Mesendoderm (in vitro differentiated cells): ENCODE measurements at regions not wholly inside any gene's neighbourhood (a gene's known extent, or its start where the extent isn't known, plus 50 kb on each side); places are given as distances from the start of the nearest gene placed in this dataset.

Experiments used
- DNase-seq: peaks from one replicate; pipeline ENCODE4 v3.0.0; 2013
- H2AK5ac ChIP-seq: 2 replicates; pipeline ENCODE4 v1.6.1; 2013; ENCODE audit warnings: low read length, inconsistent platforms
- H2BK120ac ChIP-seq: 2 replicates; pipeline ENCODE4 v1.6.1; 2013; ENCODE audit warnings: low read depth, mild to moderate bottlenecking, low read length, moderate library complexity, mixed read lengths
- H2BK15ac ChIP-seq: replicated peaks from 2 replicates; pipeline ENCODE4 v1.6.1; 2013; ENCODE audit warnings: low read depth, mild to moderate bottlenecking, moderate library complexity
- H2BK5ac ChIP-seq: 2 replicates; pipeline ENCODE4 v1.6.1; 2013; ENCODE audit warnings: low read length, inconsistent platforms
- H3K18ac ChIP-seq: 2 replicates; pipeline ENCODE4 v1.6.1; 2013; ENCODE audit warnings: mild to moderate bottlenecking, low read length, mixed read lengths
- H3K23ac ChIP-seq: one replicate; pipeline ENCODE4 v1.6.1; 2013; ENCODE audit warnings: low read length
- H3K27ac ChIP-seq: 2 replicates; pipeline ENCODE4 v1.5.1; 2013; ENCODE audit warnings: low read depth, mild to moderate bottlenecking, inconsistent platforms, low read length, moderate library complexity
- H3K27me3 ChIP-seq: 2 replicates; pipeline ENCODE4 v1.6.1; 2013; ENCODE audit warnings: low read length, control low read depth, mild to moderate bottlenecking, inconsistent platforms; ENCODE audit not compliant: insufficient read depth, poor library complexity
- H3K36me3 ChIP-seq: 2 replicates; pipeline ENCODE4 v1.6.1; 2013; ENCODE audit warnings: low read length, inconsistent platforms; ENCODE audit not compliant: control insufficient read depth, insufficient read depth
- H3K4ac ChIP-seq: one replicate; pipeline ENCODE4 v1.6.1; 2013; ENCODE audit warnings: low read depth, mild to moderate bottlenecking, low read length, moderate library complexity
- H3K4me1 ChIP-seq: 2 replicates; pipeline ENCODE4 v1.6.1; 2013; ENCODE audit warnings: low read depth, low read length, inconsistent platforms; ENCODE audit not compliant: control insufficient read depth
- H3K4me2 ChIP-seq: 2 replicates; pipeline ENCODE4 v1.6.1; 2013; ENCODE audit warnings: low read length
- H3K4me3 ChIP-seq: 2 replicates; pipeline ENCODE4 v1.5.1; 2013; ENCODE audit warnings: mild to moderate bottlenecking, low read length
- H3K56ac ChIP-seq: one replicate; pipeline ENCODE4 v1.6.1; 2013; ENCODE audit warnings: low read length
- H3K79me1 ChIP-seq: 2 replicates; pipeline ENCODE4 v1.6.1; 2013; ENCODE audit warnings: low read length, inconsistent platforms
- H3K79me2 ChIP-seq: 2 replicates; pipeline ENCODE4 v1.6.1; 2013; ENCODE audit warnings: mild to moderate bottlenecking, low read length; ENCODE audit not compliant: control insufficient read depth, insufficient read depth
- H3K9ac ChIP-seq: 2 replicates; pipeline ENCODE4 v1.6.1; 2013; ENCODE audit warnings: low read length, inconsistent platforms
- H4K5ac ChIP-seq: one replicate; pipeline ENCODE4 v1.6.1; 2013; ENCODE audit warnings: low read length
- H4K8ac ChIP-seq: one replicate; pipeline ENCODE4 v1.6.1; 2013; ENCODE audit warnings: low read depth, mild to moderate bottlenecking, control low read depth, low read length, moderate library complexity
- WGBS: extraction: QIAGEN DNeasy Blood & Tissue Kit; methylation state at CpG from one replicate; pipeline ENCODE4 v1.1.7; 2013; ENCODE audit warnings: low lambda C conversion rate, missing lambda C conversion rate; ENCODE audit not compliant: insufficient coverage; ENCODE audit errors: extremely low coverage; 5-methylcytosine and 5-hydroxymethylcytosine counted together

- Histone ChIP-seq H4K8ac (no peak overlapping the region), H3K9ac (no peak overlapping the region), H3K36me3 (no peaks in the 10 kb centered on the region), H3K23ac (no peak overlapping the region), H3K4me2 (no peak overlapping the region), H3K27ac (no peak overlapping the region), H2BK15ac (peak overlapping the region; percentile 36), H3K4me1 (no peaks in the 10 kb centered on the region), H3K79me2 (no peaks in the 10 kb centered on the region), H2BK120ac (no peak overlapping the region), H3K79me1 (no peaks in the 10 kb centered on the region), H3K56ac (no peak overlapping the region), H3K4me3 (no peak overlapping the region), H3K18ac (no peak overlapping the region), H2AK5ac (no peak overlapping the region), H3K27me3 (no peaks in the 10 kb centered on the region), H3K4ac (no peak overlapping the region), H4K5ac (no peak overlapping the region), H2BK5ac (no peak overlapping the region)
- no CpG with 5 or more reads among the region's 5 CpGs for WGBS
- DNase-seq = peak; percentile 43
These were observed 301.5 kb downstream of the PYDC2 start for GRCh38 chr3:191762323-191762960.

- no CpG with 5 or more reads among the region's 2 CpGs for WGBS
- Histone ChIP-seq H3K27ac (no peak overlapping the region), H3K4ac (no peak overlapping the region), H4K8ac (no peak overlapping the region), H3K4me2 (no peak overlapping the region), H4K5ac (no peak overlapping the region), H2BK120ac (no peak overlapping the region), H2BK15ac (no peak overlapping the region), H3K56ac (no peak overlapping the region), H3K9ac (no peak overlapping the region), H3K23ac (no peak overlapping the region), H3K79me2 (no peaks in the 10 kb centered on the region), H3K4me3 (no peak overlapping the region), H3K4me1 (no peaks in the 10 kb centered on the region), H2AK5ac (no peak overlapping the region), H3K18ac (no peak overlapping the region), H3K79me1 (no peaks in the 10 kb centered on the region), H3K27me3 (no peaks in the 10 kb centered on the region), H2BK5ac (no peak overlapping the region), H3K36me3 (no peaks in the 10 kb centered on the region)
- DNase-seq = peak; percentile 34
These were observed 307.5 kb downstream of the PYDC2 start for GRCh38 chr3:191768421-191768820.

- Histone ChIP-seq H2BK5ac (no peak overlapping the region), H4K5ac (no peak overlapping the region), H3K4ac (no peak overlapping the region), H3K56ac (no peak overlapping the region), H2BK15ac (no peak overlapping the region), H3K9ac (no peak overlapping the region), H2AK5ac (no peak overlapping the region), H3K18ac (no peak overlapping the region), H3K23ac (no peak overlapping the region), H3K36me3 (no peaks in the 10 kb centered on the region), H3K27me3 (no peaks in the 10 kb centered on the region), H2BK120ac (no peak overlapping the region), H3K4me3 (no peak overlapping the region), H3K4me2 (no peak overlapping the region), H3K27ac (no peak overlapping the region), H4K8ac (no peak overlapping the region), H3K79me1 (no peaks in the 10 kb centered on the region), H3K4me1 (no peaks in the 10 kb centered on the region), H3K79me2 (no peaks in the 10 kb centered on the region)
- no peak for DNase-seq
- no CpG with 5 or more reads among the region's 1 CpG for WGBS
These were observed 309.6 kb downstream of the PYDC2 start for GRCh38 chr3:191770541-191770940.

GRCh38 chr3:191774485-191774884 lies 313.5 kb downstream of the PYDC2 start:
- no peak overlapping the region for H3K4me3 ChIP-seq
- no peaks in the 10 kb centered on the region for H3K4me1 ChIP-seq
- peak; percentile 97 for DNase-seq
- H3K27ac ChIP-seq = no peak overlapping the region
- no peaks in the 10 kb centered on the region for H3K27me3 ChIP-seq
- no peak overlapping the region for H3K56ac ChIP-seq
- no peak overlapping the region for H3K4me2 ChIP-seq
- H3K18ac ChIP-seq = no peak overlapping the region
- no peak overlapping the region for H3K4ac ChIP-seq
- no peaks in the 10 kb centered on the region for H3K36me3 ChIP-seq
- no peak overlapping the region for H3K23ac ChIP-seq
- H3K9ac ChIP-seq = no peak overlapping the region
- H2BK120ac ChIP-seq = no peak overlapping the region
- H2BK15ac ChIP-seq = no peak overlapping the region
- H3K79me2 ChIP-seq = no peaks in the 10 kb centered on the region
- no peak overlapping the region for H4K8ac ChIP-seq
- WGBS = no CpG with 5 or more reads among the region's 4 CpGs
- H4K5ac ChIP-seq = no peak overlapping the region
- no peak overlapping the region for H2BK5ac ChIP-seq
- H3K79me1 ChIP-seq = no peaks in the 10 kb centered on the region
- no peak overlapping the region for H2AK5ac ChIP-seq

GRCh38 chr3:191775451-191776233 lies 314.7 kb downstream of the PYDC2 start:
- Histone ChIP-seq H3K79me1 (no peaks in the 10 kb centered on the region), H2BK5ac (no peak overlapping the region), H3K27ac (no peak overlapping the region), H3K56ac (no peak overlapping the region), H2AK5ac (no peak overlapping the region), H3K4ac (no peak overlapping the region), H3K36me3 (no peaks in the 10 kb centered on the region), H3K27me3 (no peaks in the 10 kb centered on the region), H4K8ac (no peak overlapping the region), H3K79me2 (no peaks in the 10 kb centered on the region), H2BK15ac (no peak overlapping the region), H3K4me2 (no peak overlapping the region), H4K5ac (no peak overlapping the region), H3K23ac (no peak overlapping the region), H2BK120ac (peak overlapping the region; percentile 45), H3K4me1 (no peaks in the 10 kb centered on the region), H3K18ac (peak overlapping the region; percentile 68), H3K9ac (no peak overlapping the region), H3K4me3 (no peak overlapping the region)
- no CpG with 5 or more reads among the region's 5 CpGs for WGBS
- DNase-seq = peak; percentile 62
